HEK293 (cell line): ENCODE measurements at regions not wholly inside any gene's neighbourhood (a gene's known extent, or its start where the extent isn't known, plus 50 kb on each side); places are given as distances from the start of the nearest gene placed in this dataset.

ENCODE experiments used
- CTCF ChIA-PET: fragments of 350-600 bp; formaldehyde crosslinking; extraction: SDS; loops from one replicate; lab custom pipeline; 2021; ENCODE audit warnings: antibody characterized with exemption; lab: Yijun Ruan, JAX
- POLR2A ChIA-PET: fragments of 300-600 bp; formaldehyde crosslinking; extraction: SDS; loops from one replicate; lab custom pipeline; 2020; ENCODE audit warnings: antibody characterized with exemption, inconsistent platforms; lab: Yijun Ruan, JAX
- H3K27ac ChIP-seq: fragments of 200-500 bp; sonication (Bioruptor generic); 2 replicates; pipeline ENCODE4 v1.5.1; 2014; ENCODE audit warnings: low read depth, low read length, control low read depth, inconsistent platforms; ENCODE audit errors: extremely low read depth
- H3K36me3 ChIP-seq, 2 experiments: fragments of 200-500 bp in 1 of 2; sonication (Bioruptor generic) in 1 of 2; 1 replicate in 1 of 2; 2 replicates in 1 of 2; pipeline ENCODE4 v1.5.1; 2014 to 2017; ENCODE audit warnings: inconsistent platforms in 2 of 2, low read length in 2 of 2; ENCODE audit not compliant: control insufficient read depth in 2 of 2, insufficient read depth in 1 of 2
- H3K4me1 ChIP-seq: fragments of 200-500 bp; sonication (Bioruptor generic); 2 replicates; pipeline ENCODE4 v1.5.1; 2014; ENCODE audit warnings: mild to moderate bottlenecking, low read length, inconsistent platforms; ENCODE audit not compliant: control insufficient read depth, insufficient read depth
- H3K4me3 ChIP-seq: 2 replicates; pipeline ENCODE4 v1.5.1; 2011; ENCODE audit warnings: low read depth, mild to moderate bottlenecking, control low read depth, low read length, moderate library complexity
- H3K9me3 ChIP-seq: fragments of 200-500 bp; sonication (Bioruptor generic); 2 replicates; pipeline ENCODE4 v1.5.1; 2014; ENCODE audit warnings: low read depth, low read length, inconsistent platforms; ENCODE audit not compliant: control insufficient read depth, insufficient read depth
- FEZF1 ChIP-seq: fragments of 450-650 bp; formaldehyde crosslinking; IDR thresholded peaks from 2 replicates; pipeline ENCODE4 v1.5.1; 2016; ENCODE audit warnings: missing biosample characterization, missing genetic modification characterization
- HOXD13 ChIP-seq: sonication (generic); formaldehyde crosslinking; IDR thresholded peaks from 2 replicates; pipeline ENCODE4 v1.8.0; 2022; ENCODE audit warnings: missing genetic modification reagents, borderline replicate concordance
- KLF1 ChIP-seq: fragments of 450-650 bp; formaldehyde crosslinking; IDR thresholded peaks from 2 replicates; pipeline ENCODE4 v1.5.1; 2016; ENCODE audit warnings: missing biosample characterization, missing genetic modification characterization
- ZBTB11 ChIP-seq: fragments of 450-650 bp; formaldehyde crosslinking; conservative IDR thresholded peaks from 2 replicates; pipeline ENCODE4 v1.5.1; 2016; ENCODE audit warnings: low read depth, missing biosample characterization, missing genetic modification characterization
- ZBTB26 ChIP-seq: fragments of 450-650 bp; formaldehyde crosslinking; optimal IDR thresholded peaks from 2 replicates; pipeline ENCODE3; 2016; ENCODE audit warnings: missing biosample characterization, mild to moderate bottlenecking, missing genetic modification characterization
- ZNF132 ChIP-seq: fragments of 450-650 bp; formaldehyde crosslinking; IDR thresholded peaks from 2 replicates; pipeline ENCODE4 v1.5.1; 2017; ENCODE audit warnings: missing biosample characterization, missing genetic modification characterization, borderline replicate concordance
- ZNF138 ChIP-seq: fragments of 450-650 bp; formaldehyde crosslinking; IDR thresholded peaks from 2 replicates; pipeline ENCODE4 v1.5.1; 2016; ENCODE audit warnings: missing biosample characterization, missing genetic modification characterization, borderline replicate concordance
- ZNF175 ChIP-seq: fragments of 450-650 bp; formaldehyde crosslinking; IDR thresholded peaks from 2 replicates; pipeline ENCODE4 v1.5.1; 2016; ENCODE audit warnings: missing biosample characterization, missing genetic modification characterization
- ZNF19 ChIP-seq: fragments of 450-650 bp; formaldehyde crosslinking; IDR thresholded peaks from 2 replicates; pipeline ENCODE4; 2016; ENCODE audit warnings: missing biosample characterization, missing genetic modification characterization, low read depth
- ZNF266 ChIP-seq: fragments of 450-650 bp; formaldehyde crosslinking; IDR thresholded peaks from 2 replicates; pipeline ENCODE4 v1.5.1; 2016; ENCODE audit warnings: missing biosample characterization, missing genetic modification characterization, low read depth
- ZNF280D ChIP-seq: fragments of 450-650 bp; formaldehyde crosslinking; IDR thresholded peaks from 2 replicates; pipeline ENCODE4 v1.5.1; 2016; ENCODE audit warnings: missing biosample characterization, missing genetic modification characterization
- ZNF302 ChIP-seq: fragments of 450-650 bp; formaldehyde crosslinking; IDR thresholded peaks from 2 replicates; pipeline ENCODE4 v1.5.1; 2016; ENCODE audit warnings: missing biosample characterization, missing genetic modification characterization, low read depth
- ZNF426 ChIP-seq: fragments of 450-650 bp; formaldehyde crosslinking; IDR thresholded peaks from 2 replicates; pipeline ENCODE4 v1.5.1; 2017; ENCODE audit warnings: missing biosample characterization, missing genetic modification characterization, mild to moderate bottlenecking, inconsistent platforms, moderate library complexity
- ZNF530 ChIP-seq: fragments of 450-650 bp; formaldehyde crosslinking; IDR thresholded peaks from 2 replicates; pipeline ENCODE4 v1.5.1; 2016; ENCODE audit warnings: low read depth, missing biosample characterization, missing genetic modification characterization
- ZNF692 ChIP-seq: fragments of 450-650 bp; formaldehyde crosslinking; IDR thresholded peaks from 2 replicates; pipeline ENCODE4 v1.5.1; 2016; ENCODE audit warnings: missing biosample characterization, missing genetic modification characterization
- ZSCAN23 ChIP-seq: fragments of 450-650 bp; formaldehyde crosslinking; IDR thresholded peaks from 2 replicates; pipeline ENCODE4 v1.5.1; 2016; ENCODE audit warnings: missing biosample characterization, missing genetic modification characterization
- TF ChIP-seq, protein P1 (sequence below): fragments of 450-650 bp; formaldehyde crosslinking; IDR thresholded peaks from 2 replicates; pipeline ENCODE4 v1.5.1; 2017; ENCODE audit warnings: missing biosample characterization, missing genetic modification characterization
- TF ChIP-seq, protein P2 (sequence below): fragments of 450-650 bp; formaldehyde crosslinking; IDR thresholded peaks from 2 replicates; pipeline ENCODE4 v1.5.1; 2016; ENCODE audit warnings: missing biosample characterization, missing genetic modification characterization
- TF ChIP-seq, protein P3 (sequence below): fragments of 450-650 bp; formaldehyde crosslinking; IDR thresholded peaks from 2 replicates; pipeline ENCODE4 v1.5.1; 2017; ENCODE audit warnings: missing biosample characterization, missing genetic modification characterization

- TF ChIP-seq, protein P1, sequence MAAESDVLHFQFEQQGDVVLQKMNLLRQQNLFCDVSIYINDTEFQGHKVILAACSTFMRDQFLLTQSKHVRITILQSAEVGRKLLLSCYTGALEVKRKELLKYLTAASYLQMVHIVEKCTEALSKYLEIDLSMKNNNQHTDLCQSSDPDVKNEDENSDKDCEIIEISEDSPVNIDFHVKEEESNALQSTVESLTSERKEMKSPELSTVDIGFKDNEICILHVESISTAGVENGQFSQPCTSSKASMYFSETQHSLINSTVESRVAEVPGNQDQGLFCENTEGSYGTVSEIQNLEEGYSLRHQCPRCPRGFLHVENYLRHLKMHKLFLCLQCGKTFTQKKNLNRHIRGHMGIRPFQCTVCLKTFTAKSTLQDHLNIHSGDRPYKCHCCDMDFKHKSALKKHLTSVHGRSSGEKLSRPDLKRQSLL: no peak
- TF ChIP-seq ZNF175 (tag by site-specific recombination) (no peak), ZNF132 (tag by site-specific recombination) (no peak)
Measured at GRCh38 chr6:98687752-98688151, 146.6 kb upstream of the POU3F2 start (continued).

GRCh38 chr6:98695091-98695801 is 139.1 kb upstream of the POU3F2 start:
- H3K9me3 ChIP-seq: no peaks in the 10 kb centered on the region
- CTCF ChIA-PET: no interaction called here
- TF ChIP-seq FEZF1 (tag by site-specific recombination): no peak
- no peak for TF ChIP-seq ZNF138 (tag by site-specific recombination)
- TF ChIP-seq, protein P2, sequence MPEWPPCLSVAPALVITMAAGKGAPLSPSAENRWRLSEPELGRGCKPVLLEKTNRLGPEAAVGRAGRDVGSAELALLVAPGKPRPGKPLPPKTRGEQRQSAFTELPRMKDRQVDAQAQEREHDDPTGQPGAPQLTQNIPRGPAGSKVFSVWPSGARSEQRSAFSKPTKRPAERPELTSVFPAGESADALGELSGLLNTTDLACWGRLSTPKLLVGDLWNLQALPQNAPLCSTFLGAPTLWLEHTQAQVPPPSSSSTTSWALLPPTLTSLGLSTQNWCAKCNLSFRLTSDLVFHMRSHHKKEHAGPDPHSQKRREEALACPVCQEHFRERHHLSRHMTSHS (tag by site-specific recombination): no peak
- TF ChIP-seq ZNF426 (tag by site-specific recombination): no peak
- TF ChIP-seq ZNF19 (tag by site-specific recombination): no peak
- no peak for TF ChIP-seq ZSCAN23
- TF ChIP-seq ZNF302: no peak
- TF ChIP-seq KLF1: no peak
- TF ChIP-seq ZBTB26 (tag by site-specific recombination): no peak
- no peak for TF ChIP-seq ZNF280D (tag by site-specific recombination)
- TF ChIP-seq ZNF266: no peak

GRCh38 chr6:98711380-98711779 is 123.0 kb upstream of the POU3F2 start:
- H3K4me3 ChIP-seq: no peak overlapping the region
- CTCF ChIA-PET: interaction anchor here (0.6 kb wide), 1 partner anchor 668 kb away, joined by 3 read pairs; no protein-coding TSS in a partner anchor
- no peaks in the 10 kb centered on the region for H3K9me3 ChIP-seq
- no peaks in the 10 kb centered on the region for H3K36me3 ChIP-seq
- no peak overlapping the region for H3K27ac ChIP-seq
- POLR2A ChIA-PET: no interaction called here
- no peaks in the 10 kb centered on the region for H3K4me1 ChIP-seq
- TF ChIP-seq ZNF530 (no peak), ZNF692 (tag by site-specific recombination) (no peak), HOXD13 (CRISPR knock-in tag) (no peak), ZBTB11 (tag by site-specific recombination) (no peak)
- TF ChIP-seq, protein P3, sequence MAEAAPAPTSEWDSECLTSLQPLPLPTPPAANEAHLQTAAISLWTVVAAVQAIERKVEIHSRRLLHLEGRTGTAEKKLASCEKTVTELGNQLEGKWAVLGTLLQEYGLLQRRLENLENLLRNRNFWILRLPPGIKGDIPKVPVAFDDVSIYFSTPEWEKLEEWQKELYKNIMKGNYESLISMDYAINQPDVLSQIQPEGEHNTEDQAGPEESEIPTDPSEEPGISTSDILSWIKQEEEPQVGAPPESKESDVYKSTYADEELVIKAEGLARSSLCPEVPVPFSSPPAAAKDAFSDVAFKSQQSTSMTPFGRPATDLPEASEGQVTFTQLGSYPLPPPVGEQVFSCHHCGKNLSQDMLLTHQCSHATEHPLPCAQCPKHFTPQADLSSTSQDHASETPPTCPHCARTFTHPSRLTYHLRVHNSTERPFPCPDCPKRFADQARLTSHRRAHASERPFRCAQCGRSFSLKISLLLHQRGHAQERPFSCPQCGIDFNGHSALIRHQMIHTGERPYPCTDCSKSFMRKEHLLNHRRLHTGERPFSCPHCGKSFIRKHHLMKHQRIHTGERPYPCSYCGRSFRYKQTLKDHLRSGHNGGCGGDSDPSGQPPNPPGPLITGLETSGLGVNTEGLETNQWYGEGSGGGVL (tag by site-specific recombination): no peak

More at GRCh38 chr6:98695091-98695801, 139.1 kb upstream of the POU3F2 start:
- H3K4me3 ChIP-seq: no peak overlapping the region
- POLR2A ChIA-PET: interaction anchor here (0.5 kb wide), 1 partner anchor 50 kb away, joined by 4 read pairs; no protein-coding TSS in a partner anchor
- H3K27ac ChIP-seq: no peak overlapping the region
- no peaks in the 10 kb centered on the region for H3K4me1 ChIP-seq
- H3K36me3 ChIP-seq: no peaks in the 10 kb centered on the region
